Cardiac fibroblast (primary cell): ENCODE measurements at regions not wholly inside any gene's neighbourhood (a gene's known extent, or its start where the extent isn't known, plus 50 kb on each side); places are given as distances from the start of the nearest gene placed in this dataset.

ENCODE experiments used
- DNase-seq, 2 donors: peaks; one replicate each; pipeline versions ENCODE4 v3.0.0 to v3.0.0-alpha.2; 2010; ENCODE audit warnings: low read depth in 2 of 2
- H3K4me3 ChIP-seq, 2 donors: replicated peaks in 1 of 2; 1 replicate in 1 of 2; 2 replicates in 1 of 2; pipeline ENCODE4 v1.5.1; 2011; ENCODE audit warnings: low read depth in 2 of 2, low read length in 2 of 2, mild to moderate bottlenecking in 2 of 2, moderate library complexity in 1 of 2
- TF ChIP-seq, protein P1 (sequence below): IDR thresholded peaks from one replicate; pipeline ENCODE4 v1.5.1; 2011; ENCODE audit warnings: low read depth, mild to moderate bottlenecking, low read length, inconsistent platforms

- no peak for DNase-seq
- H3K4me3 ChIP-seq, result no peak overlapping the region
- TF ChIP-seq, protein P1, sequence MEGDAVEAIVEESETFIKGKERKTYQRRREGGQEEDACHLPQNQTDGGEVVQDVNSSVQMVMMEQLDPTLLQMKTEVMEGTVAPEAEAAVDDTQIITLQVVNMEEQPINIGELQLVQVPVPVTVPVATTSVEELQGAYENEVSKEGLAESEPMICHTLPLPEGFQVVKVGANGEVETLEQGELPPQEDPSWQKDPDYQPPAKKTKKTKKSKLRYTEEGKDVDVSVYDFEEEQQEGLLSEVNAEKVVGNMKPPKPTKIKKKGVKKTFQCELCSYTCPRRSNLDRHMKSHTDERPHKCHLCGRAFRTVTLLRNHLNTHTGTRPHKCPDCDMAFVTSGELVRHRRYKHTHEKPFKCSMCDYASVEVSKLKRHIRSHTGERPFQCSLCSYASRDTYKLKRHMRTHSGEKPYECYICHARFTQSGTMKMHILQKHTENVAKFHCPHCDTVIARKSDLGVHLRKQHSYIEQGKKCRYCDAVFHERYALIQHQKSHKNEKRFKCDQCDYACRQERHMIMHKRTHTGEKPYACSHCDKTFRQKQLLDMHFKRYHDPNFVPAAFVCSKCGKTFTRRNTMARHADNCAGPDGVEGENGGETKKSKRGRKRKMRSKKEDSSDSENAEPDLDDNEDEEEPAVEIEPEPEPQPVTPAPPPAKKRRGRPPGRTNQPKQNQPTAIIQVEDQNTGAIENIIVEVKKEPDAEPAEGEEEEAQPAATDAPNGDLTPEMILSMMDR, result no peak
These were observed 181.0 kb downstream of the AASDH start for GRCh38 chr4:56206258-56206657.

DNA sequence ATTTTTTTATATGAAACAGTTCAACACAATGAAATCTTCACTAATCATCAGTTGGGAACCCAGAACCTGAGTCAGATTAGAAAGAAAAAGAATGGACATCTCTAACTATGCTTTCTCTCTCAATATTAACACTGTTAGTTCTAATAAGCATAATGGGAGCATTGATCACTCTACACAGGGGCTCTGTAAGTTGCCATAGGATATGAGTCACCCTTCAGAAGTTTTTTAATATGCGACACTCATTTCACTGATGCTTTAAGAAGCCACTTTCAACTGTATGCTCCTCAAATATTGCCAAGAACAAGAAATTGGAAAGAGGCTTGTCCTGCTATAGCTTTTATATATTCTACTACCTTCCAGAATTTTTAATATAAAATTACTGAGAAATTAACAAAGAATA lies 187.0 kb downstream of the AASDH start:
- TF ChIP-seq, protein P1, result no peak
- no peak overlapping the region for H3K4me3 ChIP-seq
- DNase-seq, result no peak

- no peak for DNase-seq
- no peak overlapping the region for H3K4me3 ChIP-seq
- TF ChIP-seq, protein P1, result no peak
These were observed 189.0 kb downstream of the AASDH start for GRCh38 chr4:56198265-56198664.

DNA sequence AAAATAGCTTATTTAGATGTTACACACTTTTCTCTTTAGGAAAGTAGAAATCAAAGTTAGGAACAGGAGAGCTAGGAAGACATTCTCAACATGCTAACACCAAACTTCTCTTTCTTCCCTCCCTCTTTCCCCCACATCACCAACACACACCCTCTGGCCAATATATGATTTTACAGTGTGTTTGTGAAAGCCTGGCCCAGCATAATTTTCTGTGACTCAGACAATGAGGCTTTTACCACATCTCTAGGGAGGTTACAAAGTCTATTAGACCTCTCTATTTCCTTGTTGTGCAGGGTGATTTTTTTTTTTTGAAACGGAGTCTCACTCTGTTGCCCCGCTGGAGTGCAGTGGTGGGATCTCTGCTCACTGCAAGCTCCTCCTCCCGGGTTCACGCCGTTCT lies 189.9 kb downstream of the AASDH start:
- TF ChIP-seq, protein P1, result no peak
- peak; percentile 10 to 50 for DNase-seq
- H3K4me3 ChIP-seq, result no peak overlapping the region

DNA sequence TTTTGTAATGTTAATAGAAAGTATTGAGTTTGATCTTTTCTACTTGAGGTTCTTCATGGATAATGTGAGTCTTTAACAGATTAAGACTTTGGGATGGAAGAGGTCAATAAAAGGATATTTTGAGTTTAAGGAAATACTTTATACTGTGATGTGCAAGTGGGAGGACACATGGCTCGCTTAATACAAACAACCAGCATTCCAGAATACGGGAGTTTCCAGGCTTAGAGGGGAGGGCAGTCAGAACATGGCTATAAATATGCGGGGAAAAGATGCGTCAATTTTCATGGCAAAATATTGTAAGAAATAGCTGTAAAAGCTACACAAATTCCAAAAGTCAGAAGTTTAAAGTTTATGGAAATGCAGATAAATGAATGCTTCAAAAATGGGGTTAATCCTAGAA lies 192.3 kb downstream of the AASDH start:
- TF ChIP-seq, protein P1, result no peak
- peak; percentile 8 to 16 for DNase-seq
- H3K4me3 ChIP-seq, result no peak overlapping the region

DNA sequence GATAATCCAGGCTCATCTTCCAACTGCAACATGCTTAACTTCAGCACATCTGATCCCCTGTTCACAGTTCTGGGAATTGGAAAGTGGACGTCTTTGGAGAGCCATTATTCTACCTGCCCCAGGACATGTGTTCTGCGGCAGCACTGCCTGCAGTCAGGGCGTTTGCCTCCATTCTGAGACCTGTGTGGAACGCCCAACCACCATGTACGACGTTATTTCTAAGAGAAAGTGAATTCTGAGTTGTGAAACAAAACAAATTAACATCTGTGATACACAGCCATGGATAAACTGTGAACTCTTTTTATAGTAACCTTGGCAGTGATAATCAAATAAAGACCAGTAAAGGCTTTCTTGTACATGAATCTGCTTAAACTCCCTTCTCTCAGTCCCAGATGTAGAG lies 195.8 kb downstream of the AASDH start:
- H3K4me3 ChIP-seq, result no peak overlapping the region
- no peak for DNase-seq
- TF ChIP-seq, protein P1, result no peak

DNA sequence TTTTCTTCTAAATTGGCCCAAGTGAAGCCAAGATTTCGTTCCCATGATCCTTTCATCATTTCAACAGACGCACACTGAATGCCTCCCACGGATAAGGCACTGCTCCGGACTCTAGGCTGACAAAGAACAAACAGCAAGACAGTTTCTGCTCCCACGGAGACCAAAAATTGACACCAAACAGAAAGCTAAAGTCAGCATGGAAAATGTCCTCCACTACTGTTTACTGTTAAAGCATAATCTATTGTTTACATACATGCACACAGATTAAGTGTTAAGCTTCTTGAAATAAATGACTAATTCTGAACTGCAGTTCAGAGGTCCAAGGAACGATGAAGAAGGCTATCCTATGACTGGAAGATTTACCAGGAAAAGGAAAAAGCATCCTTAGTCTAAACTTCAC lies 199.6 kb downstream of the AASDH start:
- DNase-seq, result peak in 1 of 2 donors; percentile 49
- TF ChIP-seq, protein P1, result no peak
- no peak overlapping the region for H3K4me3 ChIP-seq
